AG04450 (cell line): ENCODE measurements at regions not wholly inside any gene's neighbourhood (a gene's known extent, or its start where the extent isn't known, plus 50 kb on each side); places are given as distances from the start of the nearest gene placed in this dataset.
"Not testable (repeated sequence)": the region's sequence is repeated elsewhere in the genome, so short reads cannot be mapped to it uniquely, and the experiment has no call there.

Experiments
- CTCF ChIA-PET: fragments of 300-600, 350-600 bp; formaldehyde crosslinking; extraction: SDS; loops from one replicate; lab custom pipeline; 2022; ENCODE audit warnings: antibody characterized with exemption, inconsistent platforms; lab: Charles Lee
- POLR2A ChIA-PET: fragments of 350-600 bp; formaldehyde crosslinking; extraction: SDS; loops from one replicate; lab custom pipeline; 2021; ENCODE audit warnings: antibody characterized with exemption, inconsistent platforms; lab: Yijun Ruan, JAX
- DNase-seq: peaks from one replicate; pipeline ENCODE4 v3.0.0-alpha.2; 2011; ENCODE audit warnings: low read depth, low spot score
- H3K27ac ChIP-seq: one replicate; pipeline ENCODE4 v1.5.1; 2012; ENCODE audit warnings: low read depth, low read length, control low read depth
- H3K27me3 ChIP-seq: one replicate; pipeline ENCODE4 v1.6.0; 2012; ENCODE audit warnings: low read length; ENCODE audit not compliant: control insufficient read depth, insufficient read depth
- H3K4me3 ChIP-seq: 2 replicates; pipeline ENCODE4 v1.5.1; 2011; ENCODE audit warnings: mild to moderate bottlenecking, low read depth, low read length, control low read depth
- H3K9me3 ChIP-seq: 2 replicates; pipeline ENCODE4 v1.5.1; 2012; ENCODE audit warnings: low read length; ENCODE audit not compliant: control insufficient read depth, insufficient read depth
- CTCF ChIP-seq: IDR thresholded peaks from 2 replicates; pipeline ENCODE4 v1.5.1; 2011; ENCODE audit warnings: low read depth, low read length, control low read depth, inconsistent platforms

- no peak for DNase-seq
- ChIA-PET POLR2A (no interaction called here), CTCF (interaction anchor here (0.7 kb wide), 1 partner anchor 46 kb away, joined by 3 read pairs; no protein-coding TSS in a partner anchor)
Observed at GRCh38 chr3:67064105-67064504, 66.0 kb downstream of the KBTBD8 start.

GRCh38 chr3:67067251-67067650 is 69.1 kb downstream of the KBTBD8 start:
- no peak for DNase-seq
- H3K9me3 ChIP-seq: no peaks in the 10 kb centered on the region
- no peak for TF ChIP-seq CTCF
- no peak overlapping the region for H3K27ac ChIP-seq
- H3K27me3 ChIP-seq: no peaks in the 10 kb centered on the region
- no peak overlapping the region for H3K4me3 ChIP-seq
- ChIA-PET CTCF (no interaction called here), POLR2A (no interaction called here)

More at GRCh38 chr3:67064105-67064504, 66.0 kb downstream of the KBTBD8 start:
- no peak overlapping the region for H3K27ac ChIP-seq
- H3K4me3 ChIP-seq: no peak overlapping the region
- no peak for TF ChIP-seq CTCF
- H3K27me3 ChIP-seq: no peaks in the 10 kb centered on the region
- no peaks in the 10 kb centered on the region for H3K9me3 ChIP-seq

GRCh38 chr3:67072640-67073039 is 74.5 kb downstream of the KBTBD8 start:
- POLR2A ChIA-PET, H3K9me3 ChIP-seq, DNase-seq, H3K27me3 ChIP-seq, H3K4me3 ChIP-seq, H3K27ac ChIP-seq, CTCF ChIA-PET: not testable (repeated sequence)

GRCh38 chr3:67073812-67074211 is 75.7 kb downstream of the KBTBD8 start:
- Histone ChIP-seq H3K27me3 (no peaks in the 10 kb centered on the region), H3K4me3 (no peak overlapping the region), H3K9me3 (no peaks in the 10 kb centered on the region), H3K27ac (no peak overlapping the region)
- no peak for DNase-seq
- ChIA-PET CTCF (no interaction called here), POLR2A (no interaction called here)
- no peak for TF ChIP-seq CTCF

GRCh38 chr3:67075295-67075694 is 77.2 kb downstream of the KBTBD8 start:
- Histone ChIP-seq H3K27me3 (no peaks in the 10 kb centered on the region), H3K27ac (no peak overlapping the region), H3K9me3 (no peaks in the 10 kb centered on the region), H3K4me3 (no peak overlapping the region)
- no peak for DNase-seq
- CTCF ChIA-PET: interaction anchor here (2.0 kb wide), 1 partner anchor 138 kb away, joined by 4 read pairs; no protein-coding TSS in a partner anchor
- POLR2A ChIA-PET: no interaction called here
- TF ChIP-seq CTCF: no peak

GRCh38 chr3:67076607-67077006 is 78.5 kb downstream of the KBTBD8 start:
- H3K27me3 ChIP-seq: no peaks in the 10 kb centered on the region
- H3K4me3 ChIP-seq: no peak overlapping the region
- H3K27ac ChIP-seq: no peak overlapping the region
- DNase-seq: no peak
- H3K9me3 ChIP-seq: no peaks in the 10 kb centered on the region
- TF ChIP-seq CTCF: no peak
- POLR2A ChIA-PET: no interaction called here
- CTCF ChIA-PET: no interaction called here
